NCI-H510A treated with DMSO at 0.1 percent for 48 hours (cell line): ENCODE measurements at regions not wholly inside any gene's neighbourhood (a gene's known extent, or its start where the extent isn't known, plus 50 kb on each side); places are given as distances from the start of the nearest gene placed in this dataset.

Experiments used
- DNase-seq: peaks from one replicate; lab custom pipeline; 2025; lab: John Stamatoyannopoulos, UW

- no peak for DNase-seq
Observed at GRCh38 chr10:107215681-107216080, 51.2 kb upstream of the SORCS1 start.
